ENCODE measurements at regions not wholly inside any gene's neighbourhood (a gene's known extent, or its start where the extent isn't known, plus 50 kb on each side); places are given as distances from the start of the nearest gene placed in this dataset.

DNA sequence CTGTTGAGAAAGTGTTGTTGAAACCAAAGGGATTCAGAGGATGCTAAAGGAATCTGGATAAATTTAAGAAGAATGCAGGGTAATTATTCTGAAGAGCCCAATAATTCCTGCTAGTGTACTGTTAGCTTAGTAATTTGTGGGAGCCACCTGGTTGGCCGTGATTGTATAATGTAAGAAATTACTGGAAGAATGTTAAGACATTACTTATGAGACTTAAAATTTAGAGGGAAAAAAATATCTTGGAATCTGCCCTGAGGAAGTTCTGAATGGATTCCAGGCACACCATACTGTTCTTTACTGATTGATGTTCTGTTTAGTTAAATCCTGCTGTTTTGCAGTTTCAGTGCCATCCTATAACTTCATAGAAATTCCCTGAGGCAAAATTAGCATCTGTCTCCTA is 155.0 kb upstream of the RHOBTB1 start:
- no peak for DNase-seq (ENCODE audit: low read depth, low spot score)

DNA sequence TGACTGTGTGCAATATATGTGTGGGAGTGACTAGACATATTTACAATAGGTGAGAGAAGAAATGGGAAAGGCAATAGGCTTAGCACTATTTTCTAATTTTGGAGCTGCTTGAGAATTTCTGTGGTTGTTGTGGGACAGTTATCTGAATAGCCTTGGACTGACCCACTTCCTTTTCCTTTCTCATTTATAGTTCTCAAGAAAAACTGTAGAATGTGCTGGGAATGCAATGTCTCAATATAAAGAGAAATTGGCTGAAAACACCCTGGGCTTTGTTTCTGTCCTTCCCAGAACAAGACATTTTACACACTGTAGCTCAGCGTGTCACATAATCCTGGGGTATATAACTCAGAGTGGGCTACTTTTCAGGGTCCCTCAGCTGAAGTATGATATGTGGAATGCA is 153.0 kb upstream of the RHOBTB1 start:
- DNase-seq (ENCODE audit: low read depth, low spot score) = no peak

DNA sequence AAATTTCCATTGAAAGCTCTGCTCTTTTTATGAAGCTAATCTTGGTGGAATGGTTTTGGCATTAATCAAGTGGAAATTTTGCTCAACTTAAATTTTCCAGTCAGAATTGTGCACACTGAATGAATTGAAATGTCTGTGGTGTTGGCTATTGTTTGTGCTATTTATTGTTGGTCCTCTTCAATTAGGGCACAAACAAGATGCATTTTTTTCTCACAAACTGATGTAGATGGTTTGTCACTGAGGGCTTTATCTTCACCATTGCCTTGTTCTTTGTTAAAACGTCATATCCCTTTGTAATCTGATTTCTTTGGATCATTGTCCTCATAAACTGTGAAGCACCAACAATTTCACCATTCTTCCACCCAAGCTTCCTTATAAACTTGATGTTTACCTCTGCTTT is 152.1 kb upstream of the RHOBTB1 start:
- no peak for DNase-seq (ENCODE audit: low read depth, low spot score)

DNA sequence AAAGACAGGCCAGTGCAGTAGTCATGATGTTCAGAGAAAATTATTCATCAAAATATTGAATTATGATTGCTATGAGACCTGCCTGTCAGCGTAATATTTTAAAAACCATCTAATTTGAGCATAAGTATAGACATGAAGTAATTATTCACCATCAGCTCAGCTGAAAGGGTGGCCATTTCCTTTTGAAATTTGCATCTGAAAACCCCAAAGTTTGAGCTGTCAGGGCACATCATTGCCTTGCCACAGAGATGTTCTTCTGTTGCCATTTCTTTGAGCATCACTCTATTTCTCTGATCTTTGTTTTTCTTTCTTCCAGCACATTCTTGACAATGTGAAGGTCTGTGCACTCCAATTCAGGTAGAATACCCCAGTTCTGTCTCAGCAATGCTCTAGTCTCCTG is 147.5 kb upstream of the RHOBTB1 start:
- DNase-seq (ENCODE audit: low read depth, low spot score) = no peak

DNA sequence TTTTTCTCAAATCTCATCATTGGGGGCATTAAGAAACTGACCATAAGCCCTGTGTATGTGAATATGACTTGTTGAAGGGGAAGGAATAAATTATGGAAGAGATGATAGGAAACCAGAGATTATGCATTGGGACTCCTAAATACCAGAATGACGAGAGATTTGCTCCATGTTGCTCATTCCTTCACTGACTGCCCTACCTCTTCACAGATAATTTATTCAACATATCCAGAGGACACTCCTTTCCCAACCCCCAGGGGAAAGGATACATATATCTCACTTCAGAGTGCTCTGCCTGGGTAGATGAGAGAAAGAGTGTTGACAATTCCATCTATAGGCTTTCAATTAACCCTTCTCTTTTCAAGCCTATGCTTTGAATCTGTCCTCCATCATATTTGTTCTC is 145.3 kb upstream of the RHOBTB1 start:
- DNase-seq (ENCODE audit: low read depth, low spot score) = no peak

DNA sequence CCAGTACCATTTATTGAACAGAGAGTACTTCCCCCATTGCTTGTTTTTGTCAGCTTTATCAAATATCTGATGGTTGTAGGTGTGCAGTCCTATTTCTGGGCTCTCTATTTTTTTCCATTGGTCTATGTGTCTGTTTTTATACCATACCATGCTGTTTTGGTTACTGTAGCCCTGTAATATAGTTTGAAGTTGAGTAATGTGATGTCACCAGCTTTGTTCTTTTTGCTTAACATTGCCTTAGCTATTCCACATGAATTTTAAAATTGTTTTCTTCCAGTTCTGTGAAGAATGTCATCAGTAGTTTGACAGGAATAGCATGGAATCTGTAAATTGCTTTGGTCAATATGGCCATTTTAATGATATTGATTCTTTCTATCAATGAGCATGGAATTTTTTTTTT is 140.5 kb upstream of the RHOBTB1 start:
- DNase-seq (ENCODE audit: low read depth, low spot score) = no peak

DNA sequence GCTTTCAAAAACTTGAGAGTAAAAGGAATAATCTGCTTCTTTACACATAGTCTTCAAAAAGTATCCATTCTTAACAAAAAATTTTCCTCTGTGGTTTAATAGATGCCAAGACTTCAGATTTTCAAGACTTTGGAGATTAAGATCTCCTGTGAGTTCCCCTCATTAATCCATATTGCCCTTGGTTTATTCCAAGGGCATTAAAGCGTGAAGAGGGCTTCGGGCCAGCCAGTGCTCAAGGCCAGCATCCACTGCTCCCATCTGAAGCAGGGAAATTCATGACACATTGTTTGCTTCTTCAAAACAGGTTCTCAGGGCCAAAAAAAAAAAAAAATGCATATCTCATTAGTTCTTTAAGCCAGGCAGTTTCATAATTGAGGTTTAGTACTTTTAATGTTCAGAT is 137.3 kb upstream of the RHOBTB1 start:
- DNase-seq (ENCODE audit: low read depth, low spot score) = no peak

DNA sequence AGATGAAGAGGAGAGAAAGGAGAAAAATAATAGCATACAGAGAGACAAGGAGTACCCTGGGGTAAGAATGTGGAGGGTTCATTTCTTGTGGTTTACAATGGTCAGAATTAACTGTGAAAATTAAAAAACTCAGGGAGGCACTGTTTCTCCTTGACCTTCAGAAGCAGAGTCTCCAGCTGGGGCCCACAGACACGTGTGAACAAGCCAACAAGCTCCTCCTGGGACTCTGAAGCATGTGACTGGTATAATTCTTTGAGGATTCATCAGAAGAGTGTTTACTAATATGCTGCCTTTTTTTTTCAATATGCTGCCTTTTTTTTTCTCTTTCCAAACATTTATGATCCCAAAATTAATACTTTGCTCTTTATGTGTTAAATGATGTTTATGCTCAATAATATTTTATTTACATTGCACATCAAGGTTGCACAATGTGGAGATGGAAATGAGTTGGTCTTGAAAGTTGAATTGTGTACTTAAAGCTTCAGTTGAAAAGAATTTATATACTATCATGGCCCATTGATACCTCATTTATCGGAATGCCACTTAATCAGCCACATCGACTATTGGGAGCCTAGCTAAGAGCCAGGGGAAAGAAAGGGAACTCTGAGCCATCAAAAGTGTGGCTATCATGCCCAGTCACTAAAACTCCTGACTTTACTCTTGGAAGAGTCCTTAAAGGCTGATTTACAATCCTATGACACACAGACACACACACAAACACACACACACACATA is 134.7 kb upstream of the RHOBTB1 start:
- DNase-seq (ENCODE audit: low read depth, low spot score) = no peak

DNA sequence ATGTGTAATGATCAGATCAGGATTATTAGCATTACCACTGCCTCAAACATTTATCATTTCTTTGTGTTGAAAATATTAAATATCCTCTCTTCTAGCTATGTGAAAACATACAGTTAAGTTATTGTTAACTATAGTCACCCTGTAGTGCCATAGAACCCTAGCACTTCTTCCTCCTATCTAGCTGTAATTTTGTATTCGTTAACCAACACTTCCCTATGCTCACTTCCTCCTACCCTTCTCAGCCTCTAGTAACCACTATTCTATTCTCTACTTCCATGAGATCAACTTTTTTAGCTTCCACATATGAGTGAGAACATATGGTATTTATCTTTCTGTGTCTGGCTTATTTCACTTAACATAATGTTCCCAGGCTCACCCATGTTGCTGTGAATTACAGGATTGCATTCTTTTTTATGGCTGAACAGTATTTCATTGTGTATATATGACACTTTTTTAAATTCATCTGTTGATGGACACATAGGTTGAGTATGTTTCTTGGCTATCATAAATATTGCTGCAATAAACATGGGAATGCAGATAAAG is 132.7 kb upstream of the RHOBTB1 start:
- DNase-seq (ENCODE audit: low read depth, low spot score) = no peak

DNA sequence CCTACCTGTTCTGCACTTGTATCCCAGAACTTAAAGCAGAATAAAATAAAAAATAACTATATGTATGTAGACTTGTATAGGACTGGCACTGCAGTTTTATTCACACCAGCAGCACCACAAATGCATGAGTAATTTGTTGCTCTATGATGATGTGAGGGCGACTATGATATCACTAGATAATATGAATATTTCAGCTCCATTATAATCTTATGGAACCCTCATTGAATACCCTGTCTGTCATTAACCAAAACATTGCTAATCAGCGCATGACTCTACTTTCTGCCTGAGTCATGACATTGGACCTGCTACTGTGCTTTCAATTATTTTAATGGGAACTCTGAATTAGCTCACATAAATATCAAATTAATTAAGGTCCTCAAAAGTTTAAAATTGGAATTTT is 129.4 kb upstream of the RHOBTB1 start:
- DNase-seq (ENCODE audit: low read depth, low spot score) = no peak

DNA sequence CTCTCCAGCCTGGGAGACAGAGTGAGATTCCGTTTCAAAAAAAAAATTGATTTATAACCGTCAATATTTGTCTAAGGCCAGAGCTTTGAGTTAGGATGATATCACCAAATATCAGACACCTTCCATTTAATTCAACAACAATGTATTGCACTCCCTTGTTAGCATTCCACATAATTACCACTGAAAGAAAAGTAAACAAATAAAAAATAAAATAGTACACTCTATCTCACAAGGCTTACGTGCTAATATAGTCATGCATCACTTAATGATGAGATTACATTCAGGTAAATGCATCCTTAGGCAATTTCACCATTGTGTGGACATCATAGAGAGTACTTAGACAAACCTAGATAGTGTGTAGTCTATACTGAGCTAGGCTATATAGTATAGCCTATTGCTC is 127.6 kb upstream of the RHOBTB1 start:
- no peak for DNase-seq (ENCODE audit: low read depth, low spot score)

DNA sequence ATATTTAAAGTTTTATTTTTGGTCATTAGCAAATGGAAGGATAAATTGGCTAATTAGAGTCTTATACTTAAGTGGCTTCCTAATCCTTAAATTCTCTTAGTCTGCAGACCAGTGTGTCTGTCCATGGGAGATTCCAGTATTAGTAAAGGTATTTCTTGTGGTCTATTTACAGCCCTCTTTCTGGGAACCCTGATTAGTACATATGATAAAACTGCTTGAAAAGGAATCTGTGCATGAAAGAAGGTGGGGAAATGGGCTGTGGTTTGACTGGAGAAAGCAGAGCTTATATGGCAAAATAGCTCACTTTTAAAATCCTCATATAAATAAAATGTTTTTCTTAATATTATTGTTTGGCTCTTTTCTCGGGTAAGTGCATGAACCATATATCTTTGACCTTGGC is 124.5 kb upstream of the RHOBTB1 start:
- DNase-seq (ENCODE audit: low read depth, low spot score) = no peak

DNA sequence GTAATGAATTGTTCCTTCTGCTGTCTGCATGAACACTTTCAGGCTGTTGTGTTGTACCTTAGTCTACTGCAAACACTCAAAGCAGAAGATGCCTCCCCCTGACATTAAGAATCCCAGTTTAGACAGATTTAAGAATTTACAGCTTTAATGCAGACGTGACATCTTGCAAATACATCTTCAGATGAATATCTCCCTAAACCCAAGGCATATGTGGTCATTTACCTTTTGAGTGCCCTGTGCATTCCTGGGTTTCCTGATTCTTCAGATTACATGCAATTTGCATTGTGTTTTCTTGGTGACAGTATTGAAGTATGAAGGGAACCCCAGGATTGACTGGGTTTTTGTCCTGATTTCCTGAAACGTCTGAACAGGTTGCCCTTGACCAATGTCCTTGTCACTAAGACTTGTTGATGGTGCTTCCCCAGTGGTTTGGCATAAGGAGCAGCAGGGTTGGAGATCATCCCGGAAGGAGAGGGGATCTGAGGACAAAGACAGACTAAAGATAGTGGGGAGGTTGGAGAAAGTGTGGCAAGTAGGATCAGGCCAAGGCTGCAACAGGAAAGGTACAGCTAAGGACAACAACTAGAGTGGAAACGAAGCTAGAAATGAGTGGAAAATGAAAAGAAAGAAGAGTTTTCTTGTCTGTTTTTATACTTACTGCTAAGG is 123.8 kb upstream of the RHOBTB1 start:
- DNase-seq (ENCODE audit: low read depth, low spot score) = no peak

DNA sequence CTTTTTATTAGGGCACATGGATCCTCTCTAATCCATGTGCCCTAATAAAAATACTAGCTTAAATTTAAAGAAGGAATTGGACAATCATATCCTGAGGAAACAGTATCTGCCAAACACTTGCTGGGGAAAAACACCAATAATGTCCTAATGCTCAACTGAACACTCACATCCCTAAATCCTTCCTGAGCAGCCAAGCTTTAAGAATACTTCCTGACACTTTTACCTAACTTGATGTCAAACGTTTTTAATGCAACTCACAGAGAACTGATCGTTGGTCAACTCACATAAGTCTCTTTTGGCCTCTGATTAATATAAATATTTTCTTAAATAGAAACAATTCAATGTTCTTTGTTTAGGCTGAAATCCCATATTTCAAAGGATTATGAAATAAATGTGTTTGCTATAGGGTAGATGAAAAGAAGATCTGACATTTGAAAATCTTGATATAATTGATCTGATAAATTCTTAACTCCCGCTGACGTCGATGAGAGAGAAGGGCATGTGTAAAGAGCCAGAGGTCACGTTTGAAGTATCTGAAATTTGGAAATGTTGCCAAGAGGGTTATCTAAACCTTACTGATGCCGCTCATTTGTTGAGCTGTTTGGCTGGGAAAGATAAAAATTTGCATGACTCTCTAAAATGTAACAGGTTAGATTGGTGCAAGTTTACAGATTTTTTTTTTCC is 122.8 kb upstream of the RHOBTB1 start:
- no peak for DNase-seq (ENCODE audit: low read depth, low spot score)

DNA sequence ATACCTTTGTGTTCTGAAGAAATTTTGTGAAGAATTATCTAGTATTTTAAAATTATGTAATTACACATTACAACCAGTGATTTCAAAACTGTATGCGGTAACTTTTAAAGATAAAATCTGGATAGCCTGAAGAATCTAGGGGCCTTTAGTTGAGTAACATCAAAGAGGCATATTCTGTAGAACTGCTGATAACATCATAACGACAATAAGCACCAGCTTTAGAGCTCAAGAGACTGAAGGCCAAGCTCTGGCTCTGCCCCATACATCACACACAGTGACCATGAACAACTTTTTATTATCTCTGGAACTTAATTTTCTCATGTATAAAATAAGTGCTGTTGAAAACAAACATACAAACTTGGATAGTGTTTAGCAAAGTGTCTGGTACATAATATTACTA is 121.1 kb upstream of the RHOBTB1 start:
- no peak for DNase-seq (ENCODE audit: low read depth, low spot score)

DNA sequence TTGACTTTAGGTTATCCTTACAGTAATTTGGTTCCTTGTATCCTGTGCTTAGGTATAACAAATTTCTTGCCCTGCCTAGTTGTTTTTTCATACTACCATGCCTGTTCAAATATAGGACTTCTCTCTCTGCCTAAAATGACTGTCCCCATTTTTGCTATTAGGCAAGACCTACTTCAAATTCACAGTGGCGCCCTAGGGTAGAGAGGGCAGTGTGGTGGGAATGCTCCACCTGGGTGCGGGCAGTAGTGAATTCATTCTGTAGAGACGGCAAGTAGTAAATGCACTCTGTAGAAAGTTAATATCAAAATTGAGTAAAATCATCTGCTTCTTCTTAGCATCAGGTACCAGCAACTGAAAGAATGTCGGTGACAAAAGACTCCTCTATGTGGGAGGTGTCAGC is 120.4 kb upstream of the RHOBTB1 start:
- DNase-seq (ENCODE audit: low read depth, low spot score) = no peak

DNA sequence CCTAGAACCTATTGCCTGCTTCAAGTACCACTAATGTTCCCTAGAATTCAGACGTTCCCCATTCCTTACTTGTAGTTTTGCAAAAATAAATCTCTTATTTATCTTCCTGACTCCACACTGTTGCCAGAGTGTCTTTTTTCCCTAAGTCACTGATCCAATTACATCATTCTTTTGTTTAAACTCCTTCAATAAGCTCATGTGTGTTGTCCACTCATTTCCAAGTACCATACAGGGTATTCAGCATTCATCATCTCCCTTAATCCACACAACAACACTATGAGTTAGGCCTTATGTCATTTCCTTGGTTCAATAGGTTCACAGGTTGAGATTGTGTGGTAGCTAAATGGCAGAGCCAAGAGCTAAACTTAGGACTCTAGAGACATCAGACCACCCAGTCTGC is 119.9 kb upstream of the RHOBTB1 start:
- DNase-seq (ENCODE audit: low read depth, low spot score) = peak; percentile 19

DNA sequence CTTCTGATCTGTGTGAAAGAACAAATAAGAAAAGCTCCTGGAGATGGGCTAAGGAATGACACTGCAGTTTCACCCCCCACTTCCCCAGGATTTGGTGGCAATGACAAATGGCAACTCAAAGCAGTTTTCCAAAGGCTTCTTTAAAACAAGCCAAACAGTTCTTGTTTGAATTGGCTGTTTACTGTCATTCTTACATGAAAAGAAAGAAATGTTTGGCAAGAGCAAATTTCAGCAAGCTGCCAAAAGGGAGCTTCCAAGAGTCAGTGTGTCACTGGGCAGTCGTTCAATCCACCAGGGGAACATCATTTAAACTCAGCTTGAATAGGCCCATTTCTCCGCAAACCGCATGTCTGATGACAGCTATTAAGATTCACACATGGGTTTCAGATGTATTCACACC is 119.0 kb upstream of the RHOBTB1 start:
- DNase-seq (ENCODE audit: low read depth, low spot score) = no peak

DNA sequence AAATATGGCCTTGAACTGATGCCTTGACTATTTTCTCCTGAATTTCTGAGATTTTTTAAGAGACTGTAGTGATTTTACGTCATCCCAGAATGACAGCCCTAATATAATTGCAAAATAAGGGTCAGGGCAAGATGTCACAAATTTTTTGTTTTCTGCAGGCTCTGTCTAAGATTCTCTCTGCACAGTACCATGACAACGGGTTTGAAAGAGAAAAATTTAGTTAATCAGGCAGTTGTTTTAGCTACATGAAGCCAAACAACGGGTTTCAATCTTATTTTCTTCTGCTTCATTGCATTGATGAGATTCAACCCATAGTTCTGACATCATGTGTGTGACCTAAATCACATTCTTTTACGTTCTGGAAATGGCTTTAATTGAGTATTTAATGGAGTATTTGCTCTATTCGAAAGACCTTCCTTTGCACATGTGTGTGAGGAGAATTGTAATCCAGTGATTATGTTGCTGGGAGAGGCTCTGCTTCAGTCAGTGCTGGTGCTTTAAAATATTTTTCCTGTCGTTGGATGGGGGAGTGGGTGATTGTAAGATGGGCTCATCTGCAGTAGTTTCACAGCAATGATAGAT is 118.0 kb upstream of the RHOBTB1 start:
- DNase-seq (ENCODE audit: low read depth, low spot score) = no peak

DNA sequence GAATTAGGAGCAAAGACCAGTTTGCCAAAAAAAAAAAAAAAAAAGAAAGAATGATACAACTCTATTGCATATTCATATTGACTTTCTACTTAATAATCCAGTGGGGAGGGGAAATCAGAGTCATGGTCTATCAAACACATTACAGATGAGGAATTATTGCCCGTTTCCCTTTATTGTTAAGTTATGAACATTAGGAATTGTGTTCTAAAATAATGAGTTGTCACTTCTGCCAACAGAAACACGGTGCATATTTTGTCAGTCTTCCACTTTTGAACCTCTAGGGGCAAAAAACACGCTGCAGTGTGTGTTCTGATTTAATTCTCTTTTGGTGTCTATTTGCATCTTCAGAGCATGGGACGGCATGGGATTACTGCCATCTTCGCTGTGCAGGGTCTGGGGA is 115.7 kb upstream of the RHOBTB1 start:
- DNase-seq (ENCODE audit: low read depth, low spot score) = no peak

DNA sequence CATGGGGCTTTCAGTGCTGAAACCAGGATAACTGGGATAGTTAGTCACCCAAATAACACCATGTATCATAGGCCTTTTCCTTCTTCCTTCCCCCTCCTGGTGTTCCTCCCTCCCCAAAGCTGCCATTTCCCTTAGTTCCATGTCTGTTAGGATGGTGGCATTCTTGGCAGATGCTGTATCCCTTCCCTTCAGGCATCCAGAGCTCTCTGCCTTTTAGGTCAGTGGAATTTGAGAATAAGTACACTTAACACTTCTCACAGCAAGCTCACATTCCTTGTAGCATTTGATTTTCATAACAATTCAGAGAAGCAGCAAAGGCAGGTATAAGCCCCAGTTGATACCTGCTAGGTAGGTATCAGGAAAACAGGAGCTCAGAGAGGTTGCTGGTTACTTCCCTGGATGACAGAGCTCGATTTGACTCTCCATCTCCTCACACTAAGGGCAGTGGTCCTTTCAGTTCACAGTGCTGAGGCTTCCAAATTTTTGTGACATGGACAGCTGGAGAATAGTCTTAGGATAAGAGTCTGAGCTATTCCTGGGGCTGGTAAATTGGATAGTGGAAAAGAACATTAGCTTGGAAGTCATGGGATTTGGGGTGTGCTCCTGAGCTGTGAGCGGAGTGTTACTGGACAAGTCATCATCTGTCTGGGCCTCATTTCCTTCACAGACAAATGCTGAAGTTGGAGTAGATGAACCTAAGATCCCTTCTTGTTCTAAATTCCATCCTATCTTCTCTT is 108.7 kb upstream of the RHOBTB1 start:
- DNase-seq (ENCODE audit: low read depth, low spot score) = no peak

DNA sequence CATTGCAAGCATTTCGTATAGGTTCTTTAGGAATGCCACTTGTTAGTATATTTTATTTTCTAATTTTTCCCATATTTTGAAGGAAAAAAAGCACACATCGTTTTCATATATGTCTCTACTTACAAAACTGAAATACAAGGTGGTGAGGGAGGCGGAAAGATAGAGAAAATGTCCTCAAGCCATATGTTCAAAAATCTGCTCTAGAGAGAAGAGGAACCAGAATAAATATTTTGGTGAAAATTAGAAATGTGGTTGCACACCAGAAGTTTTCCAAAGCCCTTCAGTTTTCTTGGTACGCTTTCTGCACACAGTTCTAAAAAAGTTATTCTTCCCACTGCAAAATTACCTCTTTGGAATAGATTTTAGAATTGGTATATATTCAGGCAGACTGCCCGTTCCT is 107.4 kb upstream of the RHOBTB1 start:
- no peak for DNase-seq (ENCODE audit: low read depth, low spot score)
